Lung microvascular endothelial cell (primary cell): ENCODE measurements at regions not wholly inside any gene's neighbourhood (a gene's known extent, or its start where the extent isn't known, plus 50 kb on each side); places are given as distances from the start of the nearest gene placed in this dataset.
"Not testable (repeated sequence)": the region's sequence is repeated elsewhere in the genome, so short reads cannot be mapped to it uniquely, and the experiment has no call there.

ENCODE experiments used
- DNase-seq, 2 donors: peaks; one replicate each; pipeline versions ENCODE4 v3.0.0 to v3.0.0-alpha.2; 2010; ENCODE audit warnings: low read depth in 2 of 2

DNA sequence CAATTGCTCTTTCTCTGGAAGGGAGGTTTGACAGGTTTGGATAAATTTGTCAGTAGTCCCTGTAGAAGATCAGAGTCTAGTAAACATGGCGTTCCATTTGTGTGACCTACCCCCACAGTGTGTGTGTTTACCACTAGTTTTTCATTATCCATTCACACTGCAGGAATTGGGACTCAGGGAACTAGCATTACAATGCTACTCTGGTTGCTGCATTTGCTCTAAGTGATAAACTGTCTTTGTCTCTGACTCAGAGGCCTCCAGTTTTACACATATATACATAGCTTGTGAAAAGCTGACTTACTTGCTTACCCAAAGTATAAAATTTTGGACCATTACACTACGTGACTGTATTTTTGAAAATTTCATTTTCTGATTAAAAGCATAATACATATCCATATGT, 1604.0 kb downstream of the REEP3 start:
- no peak for DNase-seq

DNA sequence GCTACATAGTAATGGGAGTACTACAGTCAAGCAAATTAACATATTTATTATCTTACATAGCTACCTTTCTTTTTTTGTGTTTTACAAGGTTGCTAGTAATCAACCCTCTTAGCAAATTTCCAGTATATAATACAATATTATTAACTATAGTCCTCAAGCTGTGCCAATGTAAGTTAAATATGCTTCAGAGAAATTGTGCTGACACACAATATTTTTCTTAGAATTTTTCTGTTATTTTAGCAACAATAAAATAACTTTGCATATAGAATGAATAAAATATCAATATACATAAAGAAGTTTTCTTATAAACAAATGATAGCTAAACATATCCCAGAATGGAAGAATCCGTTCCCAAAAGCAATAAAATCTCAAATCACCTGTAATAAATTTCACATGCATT, 1605.1 kb downstream of the REEP3 start:
- no peak for DNase-seq

DNA sequence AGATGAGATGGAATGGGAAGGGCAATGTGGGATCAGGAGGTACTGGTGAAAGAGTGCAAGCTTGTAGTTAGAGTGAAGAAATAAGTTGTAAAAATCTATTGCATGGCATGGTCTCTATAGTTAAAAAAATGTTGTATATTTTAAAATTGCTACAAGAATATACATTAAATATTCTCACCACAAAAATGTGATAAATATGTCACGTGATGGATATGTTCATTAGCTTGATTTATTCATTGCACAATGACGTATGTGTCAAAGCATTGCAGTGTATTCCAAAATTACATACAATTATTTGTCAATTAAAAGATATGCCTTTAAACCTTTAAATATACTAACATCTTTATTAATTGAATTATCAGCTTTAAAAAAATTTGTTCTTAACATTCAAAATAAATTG, 1607.1 kb downstream of the REEP3 start:
- no peak for DNase-seq

DNA sequence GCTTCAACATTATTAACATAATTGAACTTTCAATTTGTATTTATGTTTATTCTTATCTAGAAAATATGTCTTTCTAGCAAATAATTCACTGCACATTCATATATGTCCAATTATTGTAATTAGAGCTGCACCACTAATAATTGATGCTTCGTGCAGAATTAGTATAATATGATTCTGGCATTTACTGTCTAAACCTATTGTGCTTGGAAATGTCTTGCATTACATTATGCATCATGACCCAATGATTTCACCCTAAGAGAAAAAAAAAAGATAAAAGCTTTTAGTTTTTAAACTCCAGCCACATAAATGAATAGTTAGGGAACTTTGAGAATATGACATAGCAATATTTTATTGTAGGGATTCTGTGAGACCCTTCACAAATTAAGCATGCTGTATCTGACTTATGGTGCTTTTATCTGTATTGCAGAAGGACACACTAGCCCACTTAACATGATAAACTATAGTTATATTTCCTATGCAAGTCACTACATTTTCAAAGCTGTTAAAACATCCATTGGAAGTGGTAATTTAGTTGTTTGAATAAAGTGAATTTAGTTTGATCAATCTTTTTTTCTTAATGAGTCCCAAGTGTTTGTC, 1609.1 kb downstream of the REEP3 start:
- DNase-seq = no peak

DNA sequence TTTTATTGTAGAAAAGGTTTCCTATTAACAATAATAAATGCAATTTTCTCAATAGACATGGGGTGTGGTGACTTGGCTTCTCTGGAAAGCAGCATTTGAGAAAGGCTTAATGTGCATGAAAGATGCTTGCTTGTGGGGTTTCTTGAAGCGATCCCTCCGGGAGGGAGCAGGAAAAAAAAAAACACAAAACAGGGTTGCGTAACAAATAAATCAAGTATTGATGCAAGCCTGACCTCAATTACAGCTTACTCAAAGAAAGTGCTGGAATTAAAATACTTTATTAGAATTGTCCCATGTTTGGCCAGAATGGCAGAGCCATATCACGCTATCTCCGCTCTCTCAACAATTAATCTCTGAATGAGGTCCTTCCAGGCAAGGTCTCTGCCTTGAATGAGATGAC, 1612.5 kb downstream of the REEP3 start:
- no peak for DNase-seq

DNA sequence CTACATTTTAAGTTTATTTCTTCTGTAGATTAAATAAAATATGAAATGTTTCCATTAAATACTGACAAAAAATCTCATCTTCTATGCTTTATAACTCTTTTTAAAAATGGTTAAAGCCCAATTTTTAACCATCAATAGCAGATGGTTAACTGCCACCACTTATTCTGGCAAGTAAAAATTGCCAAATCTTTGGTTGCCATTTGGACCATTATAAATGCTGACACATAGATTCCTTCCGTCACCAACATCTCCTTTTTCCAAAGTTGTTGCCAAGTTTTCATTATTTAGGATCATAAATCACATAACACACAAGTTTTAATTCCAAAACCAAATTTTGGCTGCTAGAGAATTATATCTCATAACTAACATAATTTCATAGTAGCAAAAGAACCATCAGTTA, 1614.3 kb downstream of the REEP3 start:
- DNase-seq = no peak

DNA sequence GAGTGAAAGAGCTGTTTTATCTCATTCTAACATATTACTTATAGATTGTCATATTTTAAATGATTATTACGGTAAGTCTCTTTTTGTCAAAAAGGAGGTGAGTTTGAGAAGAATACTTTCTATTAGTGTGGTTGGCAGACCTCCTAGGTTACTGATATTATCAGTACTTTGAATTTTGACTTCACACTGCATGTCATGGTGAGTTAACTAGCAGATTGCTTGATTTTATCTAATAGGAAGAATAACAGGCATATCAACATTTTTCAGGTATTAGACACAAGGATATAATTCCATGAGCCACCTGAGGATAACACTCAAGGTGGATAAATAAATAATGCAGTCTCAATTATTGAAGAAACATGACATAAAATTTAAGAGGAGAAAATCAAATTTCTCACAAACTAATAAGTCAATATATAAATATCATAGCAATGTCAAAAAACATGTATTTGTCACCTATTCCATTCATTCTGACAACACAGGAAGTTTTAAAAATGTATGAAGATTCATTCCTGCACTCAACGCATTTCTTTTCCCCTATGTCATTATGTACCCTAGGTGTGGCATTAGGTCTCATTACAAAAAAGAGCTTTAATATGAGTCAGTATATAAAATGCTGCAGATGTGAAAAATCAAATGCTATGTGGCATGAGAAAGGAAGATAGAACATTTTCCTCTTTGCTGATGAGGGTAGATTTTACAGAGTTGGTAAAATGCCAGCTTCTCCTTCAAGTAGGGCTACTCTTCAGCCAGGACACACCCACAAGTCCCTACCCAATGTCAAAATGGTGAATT, 1621.6 kb downstream of the REEP3 start:
- no peak for DNase-seq

DNA sequence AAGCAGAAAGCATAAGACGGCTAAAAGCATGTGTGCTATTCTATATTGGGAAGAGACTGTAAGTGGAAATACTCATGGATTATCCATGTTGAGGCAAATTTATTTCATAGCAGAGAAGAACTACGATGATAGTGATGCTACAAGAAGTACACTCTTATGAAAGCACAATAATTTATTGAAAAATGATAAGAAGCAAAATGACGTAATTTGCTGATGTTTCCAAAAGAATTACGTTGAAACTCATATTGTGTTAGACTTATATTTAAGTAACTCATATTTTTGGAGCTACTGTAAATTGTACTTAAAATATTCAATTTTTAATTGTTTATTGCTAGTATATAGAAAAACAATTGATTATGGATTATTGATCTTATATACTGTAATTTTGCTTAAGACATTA, 1622.5 kb downstream of the REEP3 start:
- no peak for DNase-seq

DNA sequence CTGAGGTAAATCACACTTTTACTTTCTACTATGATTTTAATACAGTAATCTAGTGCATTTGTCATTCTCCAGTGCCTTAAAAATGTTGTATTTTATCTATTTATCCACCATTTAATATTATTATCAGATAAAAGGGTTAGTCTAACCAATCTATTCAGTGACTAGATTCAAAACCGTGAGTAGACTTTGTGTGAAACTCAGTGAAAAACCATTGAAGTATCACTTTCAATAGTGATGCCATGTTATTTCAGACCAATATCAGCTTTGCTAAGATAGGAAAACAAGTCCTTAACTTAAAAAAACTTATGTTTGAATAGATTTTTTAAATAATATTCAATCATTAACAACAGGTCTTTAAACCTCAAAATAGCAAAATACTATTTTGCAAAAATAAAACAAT, 1628.7 kb downstream of the REEP3 start:
- DNase-seq = no peak

DNA sequence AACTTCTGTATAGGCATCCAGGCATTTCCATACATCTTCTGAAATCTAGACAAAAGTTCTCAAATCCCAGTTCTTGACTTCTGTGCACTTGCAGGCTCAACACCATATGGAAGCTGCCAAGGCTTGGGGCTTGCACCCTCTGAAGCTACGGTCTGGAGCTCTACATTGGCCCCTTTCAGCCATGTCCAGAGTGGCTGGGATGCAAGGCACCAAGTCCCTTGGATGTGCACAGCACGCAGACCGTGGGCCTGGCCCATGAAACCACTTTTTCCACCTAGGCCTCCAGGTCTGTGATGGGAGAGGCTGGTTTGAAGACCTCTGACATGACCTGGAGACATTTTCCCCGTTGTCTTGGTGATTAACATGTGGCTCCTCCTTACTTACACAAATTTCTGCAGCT, 1645.1 kb downstream of the REEP3 start:
- DNase-seq = no peak

DNA sequence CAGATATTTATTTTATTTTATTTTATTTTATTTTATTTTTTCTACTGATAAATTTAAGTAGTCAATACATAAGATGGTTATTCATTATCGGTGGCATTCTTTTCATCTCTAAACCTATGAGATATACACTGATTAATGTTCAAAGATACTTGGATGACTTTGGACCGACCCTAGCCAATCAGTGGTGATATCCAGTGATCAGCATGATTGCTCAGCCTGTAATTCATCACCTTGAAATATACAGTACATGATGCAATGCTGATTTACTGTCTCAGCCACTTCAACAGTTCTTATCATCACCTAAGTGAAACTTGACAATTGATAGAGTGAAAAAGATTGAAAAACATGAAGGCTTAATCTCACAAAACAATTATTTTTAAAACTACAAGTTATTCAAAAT, 1651.0 kb downstream of the REEP3 start:
- DNase-seq = no peak

DNA sequence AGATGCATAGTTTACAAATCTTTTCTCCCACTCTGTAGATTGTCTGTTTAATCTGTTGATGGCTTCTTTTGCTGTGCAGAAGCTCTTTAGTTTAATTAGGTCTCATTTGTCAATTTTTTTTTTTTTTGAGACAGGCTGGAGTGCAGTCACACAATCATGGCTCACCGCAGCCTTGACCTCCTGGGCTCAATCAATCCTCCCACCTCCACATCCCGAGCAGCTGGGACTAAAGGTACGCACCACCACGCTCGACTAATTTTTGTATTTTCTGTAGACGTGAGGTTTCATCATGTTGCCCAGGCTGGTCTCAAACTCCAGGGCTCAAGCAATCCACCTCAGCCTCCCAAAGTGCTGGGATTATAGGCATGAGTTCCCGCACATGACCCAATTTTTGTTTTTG, 1655.8 kb downstream of the REEP3 start:
- DNase-seq = no peak

DNA sequence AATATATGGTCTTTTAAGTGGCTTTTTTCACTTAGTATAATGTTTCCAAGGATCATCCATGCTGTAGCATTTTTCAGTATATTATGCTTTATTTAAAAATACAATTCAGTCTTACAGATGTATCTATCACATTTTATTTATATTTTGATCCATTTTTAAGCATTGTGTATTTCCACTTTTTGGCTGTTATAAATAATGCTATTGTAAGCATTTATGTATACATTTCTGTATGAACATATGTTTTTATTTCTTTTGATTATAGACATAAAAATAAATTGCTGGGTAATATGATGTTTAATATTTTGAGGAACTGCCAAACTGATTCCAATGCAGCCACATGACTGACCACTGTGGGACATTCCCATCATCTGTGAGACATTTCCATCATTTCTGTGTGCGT, 1662.0 kb downstream of the REEP3 start:
- DNase-seq = no peak

DNA sequence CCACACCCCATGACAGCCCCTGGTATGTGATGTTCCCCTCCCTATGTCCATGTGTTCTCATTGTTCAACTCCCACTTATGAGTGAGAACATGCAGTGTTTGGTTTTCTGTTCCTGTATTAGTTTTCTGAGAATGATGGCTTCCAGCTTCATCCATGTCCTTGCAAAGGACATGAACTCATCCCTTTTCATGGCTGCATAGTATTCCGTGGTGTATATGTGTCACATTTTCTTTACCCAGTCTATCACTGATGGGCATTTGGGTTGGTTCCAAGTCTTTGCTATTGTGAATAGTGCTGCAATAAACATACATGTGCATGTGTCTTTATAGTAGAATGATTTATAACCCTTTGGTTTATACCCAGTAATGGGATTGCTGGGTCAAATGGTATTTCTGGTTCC, 1665.5 kb downstream of the REEP3 start:
- not testable (repeated sequence) for DNase-seq

DNA sequence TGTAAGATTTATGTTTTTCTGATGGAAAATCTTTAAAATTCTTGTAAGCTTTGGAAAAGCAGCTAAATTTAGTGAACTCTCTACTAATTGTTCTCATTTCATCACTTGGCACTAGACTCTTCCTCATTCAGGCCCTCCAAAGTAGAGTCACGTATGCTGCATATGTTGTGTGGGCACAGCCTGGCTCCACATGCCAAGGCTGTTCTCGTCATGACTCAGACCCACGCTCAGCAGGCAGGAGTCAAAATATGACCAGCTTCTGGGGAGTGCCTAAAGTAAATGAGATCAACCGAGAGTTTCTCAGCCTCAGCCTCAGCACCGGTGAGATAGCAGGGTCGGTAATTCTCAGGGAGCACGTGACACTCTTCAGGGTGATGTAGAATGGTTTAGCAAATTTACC, 1672.9 kb downstream of the REEP3 start:
- DNase-seq = no peak

DNA sequence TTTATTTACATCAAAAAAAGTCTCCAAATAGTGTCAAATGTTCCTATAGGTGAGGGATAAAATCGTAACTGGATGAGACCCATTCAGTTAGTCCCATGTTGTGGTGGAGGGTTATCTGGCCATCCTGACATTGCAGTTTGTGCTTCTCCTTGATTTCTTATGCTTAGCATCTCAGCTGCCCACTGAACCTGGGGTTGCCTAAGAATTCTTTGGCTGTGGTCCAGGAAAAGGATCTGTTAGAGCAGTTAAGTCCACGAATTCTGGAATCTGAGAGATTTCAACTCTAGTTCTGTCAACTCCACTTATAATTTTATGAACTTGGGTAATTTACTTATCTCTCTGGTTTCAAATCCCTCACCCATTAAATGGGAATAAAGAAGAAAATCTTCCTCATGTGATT, 1673.4 kb downstream of the REEP3 start:
- no peak for DNase-seq

DNA sequence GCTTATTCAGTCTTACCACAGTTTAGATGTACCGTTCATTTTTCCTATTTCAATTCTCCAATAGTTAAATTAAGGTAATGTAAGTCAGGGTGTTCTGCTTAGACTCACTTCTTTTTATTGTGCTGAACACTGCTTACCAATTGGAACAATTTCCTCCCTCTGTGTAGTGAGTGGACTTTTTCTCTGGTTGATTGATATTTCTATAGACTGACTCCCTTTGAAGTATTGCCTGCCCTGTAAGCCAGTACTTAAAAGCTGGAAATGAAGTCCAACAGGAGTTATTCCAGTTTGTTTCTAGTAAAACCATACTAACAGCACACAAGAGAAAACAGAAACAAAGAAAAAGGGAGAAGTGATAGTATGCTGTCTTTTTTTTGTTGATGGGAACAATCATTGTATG, 1674.9 kb downstream of the REEP3 start:
- no peak for DNase-seq

DNA sequence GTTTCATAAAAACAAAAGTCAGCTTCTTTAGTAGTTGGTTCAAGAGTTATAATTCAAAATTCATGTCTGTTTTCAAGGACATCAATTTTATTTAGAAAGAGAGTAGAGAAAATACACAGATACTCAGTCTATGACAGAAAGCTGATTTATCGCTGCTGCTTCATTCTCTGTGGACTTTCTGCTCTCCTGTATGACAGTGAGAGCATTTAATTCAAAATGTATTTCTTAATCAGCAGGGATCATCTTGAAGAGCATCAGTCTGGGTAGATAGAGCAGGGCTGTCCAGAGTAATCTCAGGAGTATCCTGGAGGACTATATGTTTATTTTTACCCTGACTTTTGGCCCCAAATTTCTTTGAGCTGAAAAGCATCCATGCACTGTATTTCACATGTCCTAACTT, 1676.7 kb downstream of the REEP3 start:
- DNase-seq = no peak

DNA sequence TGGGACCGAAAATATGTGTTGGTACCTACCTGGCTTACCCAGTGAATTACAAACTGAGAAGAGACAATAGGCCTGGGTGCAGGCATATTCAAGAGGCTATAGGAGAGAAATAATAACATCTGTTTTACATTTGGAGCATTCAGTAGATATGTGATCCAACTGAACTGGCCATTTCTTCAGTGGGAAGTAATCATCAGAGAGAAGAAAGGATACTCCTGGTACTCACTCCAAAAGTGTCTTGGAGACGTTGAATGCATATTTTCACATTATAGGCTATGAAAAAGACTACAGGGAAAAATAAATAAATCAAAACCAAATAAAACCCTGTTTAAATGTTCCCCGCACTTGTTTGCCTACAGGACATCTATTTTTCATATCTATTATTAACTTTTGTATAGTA, 1680.3 kb downstream of the REEP3 start:
- no peak for DNase-seq

DNA sequence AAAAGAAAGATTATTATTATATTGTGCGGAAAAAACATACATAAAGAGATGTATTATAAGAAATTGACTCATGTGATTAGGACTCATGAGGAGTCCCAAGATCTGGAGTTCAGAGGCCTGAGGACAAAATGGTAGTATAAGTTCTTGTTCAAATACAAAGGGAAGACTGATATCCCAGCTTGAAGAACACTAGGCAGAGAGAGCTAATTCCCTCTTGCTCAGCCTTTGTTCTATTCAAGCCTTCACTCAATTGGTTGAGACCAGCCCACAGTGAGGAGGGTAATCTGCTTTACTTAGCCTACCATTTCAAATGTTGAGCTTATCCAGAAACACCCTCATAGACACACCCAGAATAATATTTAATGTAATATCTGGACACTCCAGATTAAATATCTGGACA, 1683.8 kb downstream of the REEP3 start:
- DNase-seq = no peak

DNA sequence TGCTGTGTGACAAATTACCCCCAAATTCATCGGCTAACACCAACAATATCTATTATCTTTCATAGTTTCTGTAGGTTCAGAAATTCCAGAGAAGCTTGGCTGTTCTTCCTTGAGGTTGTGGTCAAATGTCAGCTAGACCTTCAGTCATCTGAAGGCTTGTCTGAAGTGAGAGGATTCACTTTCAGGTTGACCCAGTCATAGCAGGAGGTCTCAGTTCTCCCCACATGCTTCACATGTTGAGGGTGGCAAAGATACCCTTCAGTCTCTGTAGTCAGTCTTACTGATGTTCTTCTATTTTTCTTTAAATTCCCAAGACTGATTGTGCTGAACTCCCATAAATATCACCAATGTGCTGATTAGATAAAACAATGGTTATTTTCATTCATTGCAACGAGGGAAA, 1692.0 kb downstream of the REEP3 start:
- no peak for DNase-seq

DNA sequence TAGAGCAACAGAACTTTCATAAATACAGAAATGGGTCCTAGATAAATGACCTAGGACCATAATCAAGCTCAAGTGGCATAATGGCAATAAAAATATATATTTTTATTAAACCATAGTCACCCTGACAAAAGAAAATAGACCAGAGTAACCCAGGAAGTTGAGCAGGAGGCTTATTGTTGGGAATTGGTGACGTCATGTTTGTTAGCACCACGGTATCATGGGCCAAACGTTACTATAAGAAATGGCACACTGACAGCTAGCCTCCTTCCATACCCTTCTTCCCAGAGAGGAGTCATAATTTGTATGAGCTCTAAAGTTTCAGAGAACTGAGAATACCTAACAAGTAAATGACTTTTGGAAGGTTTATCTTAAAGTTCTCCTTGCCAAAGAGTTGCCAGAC, 1698.2 kb downstream of the REEP3 start:
- no peak for DNase-seq

DNA sequence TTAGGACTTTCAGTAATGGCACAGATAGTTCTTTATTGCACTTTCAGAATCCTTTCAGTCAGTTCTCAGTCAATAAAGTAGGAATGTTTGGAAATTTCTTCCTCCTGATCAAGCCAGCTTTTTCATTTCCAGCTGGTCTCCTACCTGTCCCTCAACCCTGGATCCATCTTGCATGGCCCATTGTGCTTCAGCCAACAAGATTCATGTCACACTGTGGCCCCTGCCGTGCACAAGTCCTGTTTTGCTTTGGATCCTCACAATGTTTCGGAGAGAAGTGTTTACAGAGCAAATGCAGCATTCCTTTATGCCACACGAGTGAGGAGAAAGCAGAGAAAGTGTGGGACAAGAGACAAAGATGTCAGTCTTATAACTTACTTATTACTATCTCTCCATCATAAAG, 1694.7 kb upstream of the LRRTM3 start:
- no peak for DNase-seq

DNA sequence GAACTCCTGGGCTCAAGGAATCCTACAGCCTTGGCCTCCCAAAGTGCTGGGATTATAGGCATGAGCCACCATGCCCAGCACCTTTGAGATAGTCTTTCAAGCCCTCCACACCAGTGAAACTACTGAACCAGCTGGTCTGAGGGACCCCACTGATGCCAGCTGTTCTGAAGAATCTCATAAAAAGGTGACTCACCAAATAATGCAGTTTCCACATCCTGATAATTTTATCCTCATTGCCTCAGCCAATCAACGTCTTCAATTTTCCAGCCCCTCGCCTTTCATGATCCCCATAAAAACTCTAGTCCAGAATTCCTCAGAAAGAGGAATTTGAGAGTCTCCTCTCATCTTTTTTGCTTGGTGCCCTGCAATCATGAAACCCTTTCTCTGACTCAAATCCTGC, 1691.6 kb upstream of the LRRTM3 start:
- no peak for DNase-seq
